ENCODE measurements at regions not wholly inside any gene's neighbourhood (a gene's known extent, or its start where the extent isn't known, plus 50 kb on each side); places are given as distances from the start of the nearest gene placed in this dataset.

GRCh38 chr5:99258819-99259218 is 330.0 kb upstream of the CHD1 start:
- H3K27me3 ChIP-seq (ENCODE audit: insufficient read depth, low read depth) = no peaks in the 10 kb centered on the region
- no peaks in the 10 kb centered on the region for H3K79me2 ChIP-seq (ENCODE audit: insufficient read depth, low read depth)
- TF ChIP-seq, protein P1, sequence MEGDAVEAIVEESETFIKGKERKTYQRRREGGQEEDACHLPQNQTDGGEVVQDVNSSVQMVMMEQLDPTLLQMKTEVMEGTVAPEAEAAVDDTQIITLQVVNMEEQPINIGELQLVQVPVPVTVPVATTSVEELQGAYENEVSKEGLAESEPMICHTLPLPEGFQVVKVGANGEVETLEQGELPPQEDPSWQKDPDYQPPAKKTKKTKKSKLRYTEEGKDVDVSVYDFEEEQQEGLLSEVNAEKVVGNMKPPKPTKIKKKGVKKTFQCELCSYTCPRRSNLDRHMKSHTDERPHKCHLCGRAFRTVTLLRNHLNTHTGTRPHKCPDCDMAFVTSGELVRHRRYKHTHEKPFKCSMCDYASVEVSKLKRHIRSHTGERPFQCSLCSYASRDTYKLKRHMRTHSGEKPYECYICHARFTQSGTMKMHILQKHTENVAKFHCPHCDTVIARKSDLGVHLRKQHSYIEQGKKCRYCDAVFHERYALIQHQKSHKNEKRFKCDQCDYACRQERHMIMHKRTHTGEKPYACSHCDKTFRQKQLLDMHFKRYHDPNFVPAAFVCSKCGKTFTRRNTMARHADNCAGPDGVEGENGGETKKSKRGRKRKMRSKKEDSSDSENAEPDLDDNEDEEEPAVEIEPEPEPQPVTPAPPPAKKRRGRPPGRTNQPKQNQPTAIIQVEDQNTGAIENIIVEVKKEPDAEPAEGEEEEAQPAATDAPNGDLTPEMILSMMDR (conservative IDR thresholded peaks at IDR 0.05; ENCODE audit: low read depth, low read length) = no peak
- H3K4me3 ChIP-seq (IDR thresholded peaks at IDR 0.05; ENCODE audit: insufficient read depth, low read depth, low read length) = no peak overlapping the region
- H3K4me2 ChIP-seq = no peak overlapping the region
- H2AFZ ChIP-seq (ENCODE audit: low read depth) = no peak overlapping the region
- no peaks in the 10 kb centered on the region for H3K4me1 ChIP-seq (ENCODE audit: low read depth, poor library complexity, severe bottlenecking)
- no peak overlapping the region for H3K9ac ChIP-seq
- no peaks in the 10 kb centered on the region for H3K36me3 ChIP-seq (ENCODE audit: insufficient read depth)
- H4K20me1 ChIP-seq (ENCODE audit: insufficient read depth) = no peaks in the 10 kb centered on the region
- H3K27ac ChIP-seq = no peak overlapping the region

GRCh38 chr5:99248066-99248465 is 319.3 kb upstream of the CHD1 start:
- TF ChIP-seq, protein P1 (conservative IDR thresholded peaks at IDR 0.05; ENCODE audit: low read depth, low read length) = no peak
- no peaks in the 10 kb centered on the region for H3K27me3 ChIP-seq (ENCODE audit: insufficient read depth, low read depth)
- no peak overlapping the region for H3K4me3 ChIP-seq (IDR thresholded peaks at IDR 0.05; ENCODE audit: insufficient read depth, low read depth, low read length)
- H3K4me2 ChIP-seq = no peak overlapping the region
- H4K20me1 ChIP-seq (ENCODE audit: insufficient read depth) = no peaks in the 10 kb centered on the region
- H3K9ac ChIP-seq = no peak overlapping the region
- H2AFZ ChIP-seq (ENCODE audit: low read depth) = no peak overlapping the region
- H3K36me3 ChIP-seq (ENCODE audit: insufficient read depth) = no peaks in the 10 kb centered on the region
- H3K79me2 ChIP-seq (ENCODE audit: insufficient read depth, low read depth) = no peaks in the 10 kb centered on the region
- no peaks in the 10 kb centered on the region for H3K4me1 ChIP-seq (ENCODE audit: low read depth, poor library complexity, severe bottlenecking)
- H3K27ac ChIP-seq = no peak overlapping the region

DNA sequence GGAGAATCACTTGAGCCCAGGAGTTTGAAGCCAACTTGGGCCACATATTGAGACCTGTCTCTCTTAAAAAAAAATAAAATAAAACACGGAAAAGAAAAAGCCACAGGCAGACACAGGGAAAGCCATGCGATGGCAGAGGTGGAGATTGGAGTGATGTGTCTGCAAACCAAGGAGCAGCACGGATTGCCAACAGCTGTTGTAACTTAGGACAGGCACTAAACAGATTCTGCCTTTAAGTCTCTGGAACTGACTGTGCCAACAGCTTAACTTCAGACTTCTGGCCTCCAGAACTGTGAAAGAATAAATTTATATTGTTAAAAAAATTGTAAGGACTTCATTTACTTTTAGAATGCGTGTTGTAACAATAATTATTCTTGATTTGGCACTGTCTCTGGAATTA is 318.5 kb upstream of the CHD1 start:
- Histone ChIP-seq H3K4me2 (no peak overlapping the region), H3K4me3 (IDR thresholded peaks at IDR 0.05; ENCODE audit: insufficient read depth, low read depth, low read length) (no peak overlapping the region), H2AFZ (ENCODE audit: low read depth) (no peak overlapping the region), H3K9ac (no peak overlapping the region), H3K27me3 (ENCODE audit: insufficient read depth, low read depth) (no peaks in the 10 kb centered on the region), H3K36me3 (ENCODE audit: insufficient read depth) (no peaks in the 10 kb centered on the region), H3K4me1 (ENCODE audit: low read depth, poor library complexity, severe bottlenecking) (no peaks in the 10 kb centered on the region), H3K79me2 (ENCODE audit: insufficient read depth, low read depth) (no peaks in the 10 kb centered on the region), H3K27ac (no peak overlapping the region), H4K20me1 (ENCODE audit: insufficient read depth) (no peaks in the 10 kb centered on the region)
- TF ChIP-seq, protein P1 (conservative IDR thresholded peaks at IDR 0.05; ENCODE audit: low read depth, low read length) = no peak

- H3K36me3 ChIP-seq (ENCODE audit: insufficient read depth) = no peaks in the 10 kb centered on the region
- H3K79me2 ChIP-seq (ENCODE audit: insufficient read depth, low read depth) = no peaks in the 10 kb centered on the region
- TF ChIP-seq, protein P1 (conservative IDR thresholded peaks at IDR 0.05; ENCODE audit: low read depth, low read length) = no peak
- H3K4me3 ChIP-seq (IDR thresholded peaks at IDR 0.05; ENCODE audit: insufficient read depth, low read depth, low read length) = no peak overlapping the region
- no peak overlapping the region for H2AFZ ChIP-seq (ENCODE audit: low read depth)
- no peak overlapping the region for H3K9ac ChIP-seq
- H3K27me3 ChIP-seq (ENCODE audit: insufficient read depth, low read depth) = no peaks in the 10 kb centered on the region
- no peak overlapping the region for H3K4me2 ChIP-seq
- no peaks in the 10 kb centered on the region for H4K20me1 ChIP-seq (ENCODE audit: insufficient read depth)
- H3K4me1 ChIP-seq (ENCODE audit: low read depth, poor library complexity, severe bottlenecking) = no peaks in the 10 kb centered on the region
- H3K27ac ChIP-seq = no peak overlapping the region
These were observed 314.3 kb upstream of the CHD1 start for GRCh38 chr5:99243111-99243510.

All from KMS-11 (cell line).